Activated gamma-delta T cell treated with anti-CD3 and anti-CD28 coated beads, Interleukin-2, amount 50 U/mL, for 16 hours (primary cell): ENCODE measurements at regions not wholly inside any gene's neighbourhood (a gene's known extent, or its start where the extent isn't known, plus 50 kb on each side); places are given as distances from the start of the nearest gene placed in this dataset.

Source experiments
- DNase-seq: peaks from one replicate; pipeline ENCODE4 v3.0.0-alpha.2; 2020; ENCODE audit warnings: low read depth

DNA sequence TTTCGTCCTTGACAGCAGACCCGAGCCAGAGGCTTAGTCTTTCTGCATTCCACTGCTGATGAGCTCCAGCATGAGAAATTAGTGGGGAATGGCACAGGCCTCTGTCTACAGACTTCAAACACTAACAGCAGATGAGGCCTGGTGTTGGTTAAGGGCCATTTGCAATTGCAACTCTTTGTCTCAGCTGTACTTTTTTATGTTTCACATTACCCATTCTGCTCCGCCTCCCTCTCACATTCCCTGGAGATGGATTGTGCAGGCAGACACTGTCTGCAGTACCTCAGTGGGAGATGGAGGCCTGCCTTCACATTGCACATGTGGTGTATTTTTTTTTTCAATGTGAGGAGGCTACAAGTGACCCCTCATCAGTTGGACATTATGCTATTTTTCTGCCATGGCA, 370.2 kb downstream of the DUSP10 start:
- DNase-seq = no peak

DNA sequence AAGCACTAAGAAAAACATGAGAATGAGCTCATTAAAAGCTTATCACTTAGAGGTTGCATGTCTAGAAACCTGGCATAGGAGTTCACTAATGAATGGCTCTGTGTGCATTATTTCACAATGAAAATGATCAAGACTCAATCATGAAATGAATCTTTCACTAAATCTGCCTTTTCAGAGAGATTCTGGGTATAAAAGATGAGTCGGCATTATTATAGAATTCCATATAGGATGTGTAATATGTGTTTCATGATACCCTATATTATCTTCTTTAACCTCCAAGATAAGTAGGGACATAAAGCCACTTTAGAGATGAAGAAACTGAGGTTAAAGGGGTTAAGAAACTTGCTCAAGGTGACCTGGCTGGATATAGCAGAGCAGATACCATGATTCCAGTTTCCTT, 368.1 kb downstream of the DUSP10 start:
- no peak for DNase-seq

DNA sequence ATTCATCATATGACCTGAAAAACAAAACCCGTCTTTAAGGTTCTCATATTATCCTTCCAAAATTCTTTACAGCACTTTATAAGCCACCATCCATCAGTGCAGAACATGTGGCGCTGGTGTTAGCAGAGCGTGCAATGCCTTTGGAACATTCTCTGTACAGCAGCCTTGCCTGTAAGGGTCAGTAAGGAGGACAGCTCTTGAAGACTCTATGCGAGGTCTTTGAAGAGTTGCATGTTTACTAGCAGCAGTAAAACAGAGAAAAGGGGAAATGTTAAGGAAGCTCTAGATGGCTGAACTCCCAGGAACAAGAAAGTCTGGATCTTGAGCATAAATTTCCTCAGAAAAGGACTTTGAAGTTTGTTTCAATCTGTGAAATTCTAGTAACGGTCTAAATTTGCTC, 365.6 kb downstream of the DUSP10 start:
- DNase-seq = no peak

DNA sequence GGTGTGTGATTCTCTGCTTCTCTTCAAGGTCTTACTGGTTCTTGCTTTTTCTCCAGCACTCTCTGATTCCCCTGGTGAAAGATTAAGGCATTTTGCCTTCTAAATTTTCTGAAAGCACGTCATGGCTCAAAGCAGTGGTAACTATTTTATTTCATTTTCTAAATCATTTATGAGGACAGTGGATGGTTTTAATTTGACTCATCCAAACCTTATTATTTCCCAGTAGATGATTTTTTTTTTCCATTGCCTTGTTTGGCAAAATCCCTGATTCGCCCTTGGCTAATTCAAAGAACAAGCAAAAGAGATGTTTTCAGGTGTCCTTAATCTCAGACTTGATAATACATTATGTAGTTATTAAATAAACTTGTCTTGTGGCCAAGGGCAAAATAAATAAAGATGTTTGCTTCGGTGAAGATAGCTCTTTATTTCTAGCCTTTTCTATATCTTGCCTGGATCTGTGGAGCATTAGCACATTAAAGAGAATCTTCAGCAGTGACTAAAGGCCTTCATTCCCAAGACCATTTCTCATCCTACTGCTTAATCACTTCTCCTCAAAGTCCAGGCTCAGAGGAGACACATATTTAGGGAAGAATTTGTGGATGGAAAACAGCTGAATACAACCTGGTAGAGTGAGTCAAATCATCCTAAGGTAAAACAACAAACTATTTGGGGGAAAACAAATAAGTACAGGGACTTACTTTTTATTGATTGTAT, 359.8 kb downstream of the DUSP10 start:
- DNase-seq = no peak

DNA sequence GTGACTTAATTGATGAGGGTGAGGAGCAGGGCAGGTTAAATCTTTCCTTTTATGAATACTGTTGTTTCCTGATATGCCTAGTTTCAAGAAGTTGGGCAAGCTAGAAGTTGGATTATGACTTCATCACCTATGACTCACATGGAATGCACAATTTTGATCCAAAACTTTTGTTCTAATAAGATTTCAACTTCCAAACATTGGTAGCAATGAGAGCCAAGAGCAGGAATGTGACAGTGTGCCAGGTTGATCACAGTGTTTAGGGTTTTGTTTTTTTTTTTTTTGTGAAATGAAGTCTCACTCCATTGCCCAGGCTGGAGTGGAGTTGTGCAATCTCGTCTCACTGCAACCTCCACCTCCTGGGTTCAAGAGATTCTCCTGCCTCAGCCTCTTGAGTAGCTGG, 349.4 kb downstream of the DUSP10 start:
- DNase-seq = no peak

DNA sequence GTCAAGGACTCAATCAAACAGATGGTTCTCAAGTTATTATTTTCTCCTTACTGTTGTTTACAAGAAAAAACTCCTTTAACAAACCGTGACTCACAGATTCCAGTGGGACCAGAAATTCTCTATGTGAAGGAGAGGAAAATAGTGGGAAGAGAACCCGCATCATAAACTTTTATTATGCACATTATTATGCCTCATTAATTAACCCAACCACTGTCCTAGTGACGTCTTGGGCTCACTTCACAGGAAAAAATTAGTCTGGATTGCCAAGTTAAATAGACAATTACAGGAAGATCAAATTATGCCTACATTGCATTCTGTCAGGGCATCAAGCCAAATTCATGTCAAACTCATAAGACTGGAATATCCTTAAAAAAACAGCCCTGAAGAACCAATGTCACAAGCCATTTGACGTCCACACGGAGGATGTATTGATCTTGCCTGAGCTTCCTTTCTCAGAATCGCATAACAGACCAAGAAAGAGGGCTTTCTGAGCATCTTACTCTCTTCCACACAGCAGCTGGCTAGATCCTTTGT, 347.8 kb downstream of the DUSP10 start:
- no peak for DNase-seq

DNA sequence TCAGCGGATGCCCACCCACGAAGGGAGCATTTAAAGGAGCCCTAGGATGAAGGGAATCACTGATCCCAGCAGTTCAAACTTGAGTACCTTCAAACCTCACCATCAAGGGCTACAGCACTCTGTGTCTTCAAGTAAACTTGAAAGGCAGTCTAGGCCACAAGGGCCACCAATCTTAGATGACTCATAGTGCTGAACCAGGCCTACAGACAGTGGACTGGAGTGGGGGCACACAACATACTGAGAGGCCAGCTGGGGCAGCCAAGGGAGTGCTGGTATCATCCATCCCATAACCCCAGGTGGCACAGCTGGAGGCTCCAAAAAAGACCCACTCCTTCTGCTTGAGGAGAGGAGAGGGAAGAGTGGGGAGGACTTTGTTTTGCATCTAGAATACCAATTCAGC, 345.4 kb downstream of the DUSP10 start:
- DNase-seq = no peak

DNA sequence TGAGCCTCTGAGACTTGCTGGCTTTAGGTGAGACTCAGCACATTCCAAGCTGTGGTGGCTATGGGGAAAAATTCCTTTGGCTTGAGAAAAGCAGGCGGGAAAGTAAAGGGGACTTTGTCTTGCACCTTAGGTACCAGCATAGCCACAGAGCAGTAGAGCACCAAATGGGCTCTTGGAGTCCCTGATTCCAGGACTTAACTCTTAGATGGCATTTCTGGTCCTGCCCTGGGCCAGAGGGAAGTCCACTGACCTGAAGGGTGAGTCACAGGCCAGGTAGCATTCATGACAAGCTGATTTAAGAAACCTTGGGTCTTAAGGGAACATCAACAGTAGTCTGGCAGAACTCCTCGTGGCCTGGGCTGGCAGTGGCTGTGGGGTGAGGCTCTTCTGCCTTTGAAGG, 344.7 kb downstream of the DUSP10 start:
- DNase-seq = no peak

DNA sequence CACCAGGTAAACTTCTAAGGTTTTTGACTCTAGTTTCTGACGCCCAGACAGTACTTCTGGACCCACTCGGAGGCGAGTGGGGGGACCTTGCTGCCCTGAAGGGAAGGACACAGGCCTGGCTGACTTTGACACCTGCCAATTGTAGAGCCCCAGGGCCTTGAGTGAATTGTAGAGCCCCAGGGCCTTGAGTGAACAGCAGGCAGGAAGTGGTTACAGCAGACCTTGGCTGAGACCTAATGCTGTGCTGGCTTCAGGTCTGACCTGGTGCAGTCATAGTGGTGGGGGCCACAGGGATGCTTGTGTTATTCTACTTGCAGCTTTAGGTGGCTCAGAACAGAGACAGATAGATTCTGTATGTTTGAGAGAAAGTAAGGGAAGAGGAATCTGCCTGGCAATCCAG, 344.3 kb downstream of the DUSP10 start:
- DNase-seq = no peak

DNA sequence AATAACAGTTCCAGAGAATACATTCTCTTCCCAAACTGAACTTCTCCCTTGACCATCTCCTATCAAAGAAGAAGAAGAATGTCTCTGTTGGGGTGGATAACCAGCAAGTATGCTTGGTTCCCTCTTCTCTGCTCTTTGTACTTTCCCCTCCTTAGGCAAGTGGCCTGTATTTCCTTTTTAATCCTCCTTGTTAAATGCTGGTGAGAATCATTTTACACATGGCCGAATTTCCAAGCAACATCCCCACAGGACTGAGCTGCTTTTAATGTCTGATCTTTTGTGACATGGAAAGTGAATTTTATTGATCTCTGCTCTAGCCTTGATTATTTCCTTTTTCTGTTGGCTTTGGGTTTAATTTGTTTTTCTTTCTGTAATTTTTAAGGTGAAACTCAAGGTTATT, 336.7 kb downstream of the DUSP10 start:
- DNase-seq = no peak

DNA sequence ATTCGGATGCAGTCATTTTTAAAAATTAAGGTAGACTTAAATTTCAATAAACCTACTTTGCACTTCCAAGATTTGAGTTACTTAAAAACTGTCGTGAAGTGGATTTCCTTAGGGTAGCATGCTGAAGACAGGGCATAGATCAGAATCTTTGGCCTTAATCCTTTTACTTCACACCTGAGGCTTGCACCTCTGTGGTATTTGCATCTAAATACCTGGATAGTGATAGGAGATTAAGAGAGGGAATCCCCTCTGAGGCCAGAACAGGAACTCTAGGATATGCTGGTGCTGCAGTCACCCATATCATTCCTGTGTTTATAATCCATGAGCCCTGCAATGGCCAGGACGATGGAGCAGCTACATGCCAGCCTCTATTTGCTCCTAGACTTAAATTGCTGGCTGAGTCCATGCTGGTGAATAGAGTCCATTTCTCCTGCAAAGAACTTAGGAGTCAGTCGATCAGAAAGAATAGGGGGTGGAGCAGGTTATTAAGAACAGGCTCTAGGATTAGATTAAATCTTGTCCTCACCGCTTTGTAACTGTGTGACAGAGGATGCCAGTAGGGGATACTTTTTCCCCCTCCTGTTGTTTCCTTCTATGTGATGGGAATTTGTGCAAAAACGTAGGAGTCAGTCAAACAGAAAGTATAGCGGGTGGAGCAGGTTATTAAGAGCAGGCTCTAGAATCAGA, 333.6 kb downstream of the DUSP10 start:
- DNase-seq = no peak

DNA sequence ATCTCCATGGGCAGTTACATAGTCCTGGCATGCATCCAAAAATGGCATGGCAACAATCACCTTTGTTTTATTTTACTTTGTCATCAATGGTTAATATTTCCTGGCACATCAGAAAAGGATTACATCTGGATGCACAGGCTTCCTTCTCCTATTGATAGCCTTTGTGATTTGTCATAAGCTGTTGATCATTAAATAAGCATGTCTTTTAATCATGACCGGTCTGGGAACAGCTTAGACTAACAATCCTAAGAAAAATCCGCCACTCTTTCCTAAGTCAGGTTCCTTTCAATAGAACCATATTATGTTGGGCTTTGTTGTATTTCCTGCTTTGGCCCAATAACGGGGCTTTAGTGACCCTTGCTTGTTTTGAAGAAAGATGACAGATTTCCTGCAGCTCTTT, 330.6 kb downstream of the DUSP10 start:
- no peak for DNase-seq

DNA sequence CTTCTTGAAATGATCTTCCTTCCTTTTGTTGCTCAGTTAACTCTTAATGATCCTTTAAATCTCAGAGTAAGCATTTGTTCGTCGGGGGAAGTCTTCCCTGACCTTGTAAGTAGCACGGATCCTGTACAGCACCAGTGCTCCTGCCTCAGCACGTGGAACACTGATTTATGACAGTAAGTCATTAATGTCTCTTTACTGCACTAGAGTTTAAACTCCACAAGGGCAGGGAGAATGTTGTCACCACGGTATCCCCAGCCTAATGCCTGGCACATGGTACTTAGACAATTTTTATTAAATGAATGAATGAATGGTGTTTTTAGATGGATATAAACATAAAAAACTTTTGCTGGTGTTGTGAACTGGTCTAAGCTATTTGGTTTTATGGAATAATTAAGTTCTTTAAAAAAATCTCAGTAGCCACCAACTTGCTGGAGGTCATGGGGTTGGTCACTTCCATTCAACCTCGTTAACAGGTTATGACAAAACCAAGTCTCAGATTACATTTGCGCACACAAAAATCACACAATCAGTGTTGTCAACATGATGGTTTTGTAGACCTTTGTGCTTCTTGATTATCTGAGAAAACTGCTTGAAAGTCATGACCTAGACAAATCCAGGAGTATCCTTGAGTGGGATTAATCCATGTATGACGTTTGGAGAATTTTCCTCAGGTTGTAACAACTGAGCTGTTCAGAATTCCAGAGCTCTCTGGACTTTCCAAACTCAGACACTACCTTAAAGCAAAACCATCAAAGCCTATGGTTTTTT, 326.9 kb downstream of the DUSP10 start:
- DNase-seq = no peak

DNA sequence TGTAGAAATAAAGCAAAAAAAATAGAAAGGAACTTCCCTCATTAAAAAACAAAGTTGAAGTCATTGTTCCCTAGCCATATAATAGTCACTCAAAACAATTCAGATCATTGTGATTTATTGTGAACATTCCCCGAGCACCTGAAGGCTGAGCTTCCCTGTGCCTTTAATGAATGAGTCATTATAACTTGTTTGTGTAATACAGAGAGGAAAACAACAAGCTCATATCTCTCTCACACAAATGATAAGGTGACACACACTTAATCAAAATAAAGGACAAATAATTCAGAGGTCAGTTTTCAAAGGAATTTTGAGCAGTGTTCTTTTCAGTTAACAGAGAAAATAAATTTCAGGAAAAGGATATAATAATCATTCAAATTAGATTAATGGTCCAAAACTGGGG, 326.2 kb downstream of the DUSP10 start:
- DNase-seq = no peak

DNA sequence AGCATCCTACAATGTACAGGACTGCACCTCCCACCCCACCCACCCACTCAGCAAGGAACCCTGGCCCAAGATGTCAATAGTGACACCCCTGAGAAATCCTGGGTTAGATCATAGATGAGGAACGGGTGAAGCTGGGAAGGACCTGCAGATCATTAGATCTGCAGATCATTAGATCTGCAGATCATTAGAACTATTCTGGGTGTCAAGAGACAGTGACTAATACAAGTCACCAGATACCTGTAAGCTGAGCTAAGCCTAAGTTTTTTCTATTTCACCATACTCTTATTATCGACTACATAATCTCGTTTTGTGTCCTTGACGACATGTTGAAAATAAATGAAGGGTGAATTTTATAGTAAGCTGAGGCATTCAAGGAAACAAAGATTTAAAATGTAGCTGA, 325.7 kb downstream of the DUSP10 start:
- no peak for DNase-seq

DNA sequence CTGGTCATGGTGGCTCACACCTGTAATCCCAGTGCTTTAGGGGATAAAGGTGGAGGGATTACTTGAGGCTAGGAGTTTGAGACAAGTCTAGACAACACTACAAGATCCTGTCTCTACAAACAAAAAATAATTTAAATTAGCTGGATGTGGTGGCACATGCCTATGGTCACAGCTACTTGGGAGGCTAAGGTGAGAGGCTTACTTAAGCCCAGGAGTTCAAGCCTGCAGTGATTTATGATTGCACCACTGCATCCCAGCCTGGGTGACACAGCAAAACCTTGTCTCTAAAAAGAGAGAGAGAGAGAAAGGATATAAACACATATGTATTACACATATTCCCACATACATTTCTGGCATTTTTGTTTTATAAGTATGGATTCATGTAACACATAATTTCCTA, 325.2 kb downstream of the DUSP10 start:
- no peak for DNase-seq

DNA sequence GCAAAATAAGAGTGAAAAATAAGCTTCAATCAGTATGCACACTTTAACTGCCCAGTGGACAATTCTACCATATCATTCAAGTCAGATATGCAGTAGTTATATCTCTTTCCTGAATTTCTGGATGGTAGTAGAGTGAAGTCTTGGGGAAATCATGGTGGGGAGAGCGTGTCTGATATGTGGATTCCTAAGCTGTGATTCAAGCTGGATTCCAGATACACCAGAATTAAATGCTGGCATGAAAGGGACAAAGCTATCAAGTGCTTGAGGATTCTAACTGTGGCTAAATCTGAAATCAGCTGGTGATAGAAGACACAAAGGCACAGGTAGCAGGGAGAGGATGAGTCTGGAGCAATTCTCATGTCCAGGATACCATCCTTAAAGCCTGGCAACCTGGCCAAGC, 323.5 kb downstream of the DUSP10 start:
- no peak for DNase-seq

DNA sequence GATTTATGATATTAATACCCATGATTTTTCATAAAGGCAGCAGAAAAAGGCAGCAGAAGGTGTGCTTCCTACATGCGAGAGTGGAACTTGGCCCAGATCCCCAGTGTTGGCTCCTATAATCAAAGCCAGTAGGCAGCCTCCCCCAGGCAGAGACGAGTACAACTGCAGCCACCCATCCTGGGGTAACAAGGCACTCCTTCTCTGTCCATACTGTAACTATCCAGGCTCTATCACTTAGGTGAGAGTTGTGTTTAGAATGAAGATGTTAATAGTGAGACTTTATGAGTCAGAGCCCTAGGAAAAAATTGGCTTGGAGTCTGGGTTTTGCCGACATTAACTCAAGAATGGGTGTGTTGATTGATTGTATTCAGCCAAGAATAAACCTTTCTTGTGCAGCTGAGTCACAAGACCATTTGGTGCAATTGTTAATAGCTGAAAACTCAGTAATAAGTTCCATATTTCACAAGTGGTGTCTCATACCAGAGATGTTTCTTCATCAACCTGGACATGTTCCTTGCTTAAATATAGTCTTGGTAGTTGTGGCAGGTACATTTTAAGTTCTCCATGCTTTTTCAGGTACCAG, 322.3 kb downstream of the DUSP10 start:
- no peak for DNase-seq

DNA sequence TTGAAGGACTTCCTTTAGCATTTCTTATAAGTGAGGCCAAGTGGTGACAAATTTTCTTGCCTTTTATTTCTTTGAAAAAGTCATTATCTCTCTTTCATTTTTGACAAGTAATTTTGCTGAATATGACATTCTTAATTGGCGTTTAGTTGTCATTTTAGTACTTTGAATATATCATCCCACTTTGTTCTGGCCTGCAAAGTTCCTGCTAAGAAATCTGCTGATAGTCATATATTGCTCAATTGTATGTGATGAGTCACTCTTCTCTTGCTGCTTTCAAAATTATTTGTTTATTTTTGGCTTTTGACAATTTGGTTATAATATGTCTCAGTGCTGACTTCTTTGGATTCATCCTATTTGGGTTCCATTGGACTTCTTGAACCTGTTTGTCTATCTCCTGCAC, 312.6 kb downstream of the DUSP10 start:
- no peak for DNase-seq

DNA sequence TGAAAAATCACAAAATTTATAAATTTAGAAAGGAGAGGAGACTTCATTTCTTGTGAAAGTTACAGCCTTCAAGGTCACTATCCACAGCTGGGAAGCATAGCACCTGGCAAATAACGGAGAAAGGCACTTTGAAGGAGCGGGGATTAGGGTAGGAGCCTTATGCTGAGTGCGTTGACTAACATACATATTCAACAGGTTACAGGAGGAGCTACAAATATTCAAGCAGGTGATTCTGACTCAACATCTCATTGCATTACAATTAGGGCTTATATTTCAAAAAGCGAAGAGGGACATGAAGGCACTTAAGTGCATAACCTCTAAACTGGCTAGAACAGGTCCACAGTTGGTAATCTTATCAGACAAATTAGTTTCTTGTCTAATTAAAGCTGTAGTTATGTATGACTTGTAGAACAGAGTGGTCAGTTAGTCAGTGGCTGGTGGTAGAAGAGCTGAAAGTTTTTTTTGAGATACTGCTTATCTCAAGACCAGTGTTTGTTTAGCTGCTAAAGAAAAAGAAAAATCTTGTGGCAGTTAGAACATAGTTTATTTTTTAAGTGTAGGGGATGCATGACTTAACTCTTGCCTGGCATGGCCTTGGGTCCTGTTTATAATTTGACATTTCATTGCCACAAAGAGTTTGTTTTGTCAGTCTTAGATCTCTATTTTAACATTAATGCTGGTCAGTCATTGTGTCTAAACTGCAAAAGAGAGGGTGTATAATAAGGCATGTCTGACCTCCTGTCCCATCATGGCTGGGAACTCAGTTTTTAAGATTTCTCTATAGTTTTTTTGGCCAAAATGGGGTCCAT, 311.5 kb downstream of the DUSP10 start:
- DNase-seq = no peak

DNA sequence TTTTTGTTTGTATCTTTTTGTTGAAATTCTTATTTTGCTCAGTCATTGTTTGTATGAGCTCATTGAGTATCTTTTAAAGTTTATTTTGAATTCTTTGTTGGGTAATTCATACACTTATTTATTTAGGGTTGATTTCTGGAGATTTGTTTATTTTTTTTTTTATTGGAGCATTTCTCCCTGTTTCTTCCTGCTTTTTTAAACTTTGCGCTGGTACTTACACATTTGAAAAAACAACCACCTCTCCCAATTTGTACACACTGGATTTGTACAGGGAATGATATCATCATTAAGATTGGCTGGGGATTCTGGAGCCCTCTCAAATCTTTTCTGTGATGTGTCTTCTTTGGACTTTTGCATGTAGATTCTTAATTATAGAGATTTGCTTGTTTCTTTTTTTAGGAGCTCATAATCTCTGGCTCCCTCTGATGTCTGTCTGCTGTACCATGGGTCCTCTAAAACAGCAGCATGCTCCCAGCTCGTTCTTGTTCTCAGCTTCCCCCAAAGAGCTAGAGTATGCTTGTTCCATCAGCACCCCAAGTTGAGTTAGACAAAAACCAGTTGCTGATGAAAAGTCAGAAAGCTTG, 310.7 kb downstream of the DUSP10 start:
- no peak for DNase-seq
